Activated B cell treated with CpG ODN at 0.5 μM for 24 hours (primary cell): ENCODE measurements at regions not wholly inside any gene's neighbourhood (a gene's known extent, or its start where the extent isn't known, plus 50 kb on each side); places are given as distances from the start of the nearest gene placed in this dataset.
"Not testable (repeated sequence)": the region's sequence is repeated elsewhere in the genome, so short reads cannot be mapped to it uniquely, and the experiment has no call there.

Source experiments
- ATAC-seq: fragments of 200-7000 bp; cut with Tn5 transposase; one replicate; pipeline ENCODE4 v1.10.0; 2021; ENCODE audit warnings: low read depth, mild to moderate bottlenecking, moderate library complexity
- CTCF ChIA-PET: fragments of 350-600 bp; sonication (Branson Sonifier 250); formaldehyde crosslinking; loops from one replicate; lab custom pipeline; 2021; ENCODE audit warnings: antibody characterized with exemption; lab: Charles Lee
- POLR2A ChIA-PET: fragments of 350-600 bp; sonication (Branson Sonifier 250); formaldehyde crosslinking; loops from one replicate; lab custom pipeline; 2021; ENCODE audit warnings: antibody characterized with exemption; lab: Charles Lee
- DNase-seq: peaks from one replicate; pipeline ENCODE4 v3.0.0; 2022
- H3K27ac Mint-ChIP-seq: one replicate; pipeline ENCODE4 v1.8.0; 2020; ENCODE audit warnings: mixed read lengths
- H3K27me3 Mint-ChIP-seq: one replicate; pipeline ENCODE4 v1.8.0; 2021; ENCODE audit warnings: mixed read lengths
- H3K36me3 Mint-ChIP-seq: one replicate; pipeline ENCODE4 v1.8.0; 2021; ENCODE audit warnings: low read depth, mixed read lengths
- H3K4me1 Mint-ChIP-seq: one replicate; pipeline ENCODE4 v1.8.0; 2021; ENCODE audit warnings: mixed read lengths
- H3K4me3 Mint-ChIP-seq: one replicate; pipeline ENCODE4 v1.8.0; 2020; ENCODE audit warnings: mild to moderate bottlenecking, mixed read lengths
- H3K9me3 Mint-ChIP-seq: one replicate; pipeline ENCODE4 v1.8.0; 2020; ENCODE audit warnings: mixed read lengths
- CTCF ChIP-seq: fragments of 200-600 bp; IDR thresholded peaks from one replicate; pipeline ENCODE4 v1.8.0; 2022; ENCODE audit warnings: antibody characterized with exemption, mild to moderate bottlenecking
- intact Hi-C: fragments of 100-400 bp; cut with micrococcal nuclease; formaldehyde crosslinking; loops from one replicate; pipeline ENCODE4 v1.15.1; 2024

DNA sequence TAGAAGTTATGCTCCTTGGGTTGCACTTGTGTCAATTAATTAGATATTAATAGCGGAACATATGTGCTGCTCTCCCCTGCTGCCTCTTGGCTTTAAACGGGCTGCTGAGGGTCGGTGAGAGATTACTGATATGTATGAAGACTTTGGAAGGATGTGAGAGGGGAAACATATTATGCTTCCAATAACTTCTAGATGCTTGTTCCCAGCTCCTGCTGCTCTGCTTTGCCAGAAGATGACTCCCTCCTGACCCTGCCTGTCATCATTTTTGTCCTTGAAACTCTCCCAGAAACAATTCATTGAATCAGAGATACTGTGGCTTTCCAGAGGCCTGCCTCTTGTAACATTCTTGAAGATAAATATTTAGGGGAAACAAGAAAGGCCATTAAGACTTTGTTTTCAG is 300.1 kb upstream of the STXBP6 start:
- POLR2A ChIA-PET = no interaction called here

DNA sequence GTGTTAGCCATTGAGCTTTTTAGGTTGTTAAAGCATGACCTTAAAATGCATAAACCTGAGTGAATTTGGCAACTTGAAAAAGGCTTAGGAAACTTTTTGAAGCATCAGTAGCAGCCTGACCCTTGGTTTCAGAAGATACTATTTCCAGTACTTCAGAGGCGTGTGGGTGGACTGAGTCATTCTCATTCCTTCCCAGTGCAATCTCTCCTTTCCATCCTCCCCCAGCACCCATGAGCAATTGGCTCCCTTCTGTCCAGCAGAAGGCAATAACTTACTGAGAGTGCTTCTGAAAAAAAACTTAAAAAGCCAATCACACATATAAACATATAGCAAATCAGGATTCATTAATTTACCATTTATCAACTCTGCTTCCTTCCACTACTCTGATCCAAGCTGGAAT is 299.3 kb upstream of the STXBP6 start:
- ATAC-seq (no peak), DNase-seq (no peak)
- TF ChIP-seq CTCF = no peak
- Mint-ChIP-seq H3K27ac (no peak overlapping the region), H3K36me3 (no peaks in the 10 kb centered on the region), H3K27me3 (no peaks in the 10 kb centered on the region), H3K4me3 (no peak overlapping the region), H3K9me3 (peaks cover 5% of the 10 kb centered on the region), H3K4me1 (no peaks in the 10 kb centered on the region)
- ChIA-PET CTCF (no interaction called here), POLR2A (no interaction called here)
- intact Hi-C loops = no loop called here

More for the DNA sequence above, 300.1 kb upstream of the STXBP6 start:
- peaks cover 3% of the 10 kb centered on the region for H3K9me3 Mint-ChIP-seq
- no peaks in the 10 kb centered on the region for H3K27me3 Mint-ChIP-seq
- no peaks in the 10 kb centered on the region for H3K4me1 Mint-ChIP-seq
- no peak for TF ChIP-seq CTCF
- H3K4me3 Mint-ChIP-seq = no peak overlapping the region
- no peak overlapping the region for H3K27ac Mint-ChIP-seq
- intact Hi-C loops = no loop called here
- CTCF ChIA-PET = no interaction called here
- DNase-seq (no peak), ATAC-seq (no peak)
- no peaks in the 10 kb centered on the region for H3K36me3 Mint-ChIP-seq

GRCh38 chr14:25340882-25341281 is 290.9 kb upstream of the STXBP6 start:
- POLR2A ChIA-PET = no interaction called here
- intact Hi-C loops = no loop called here
- H3K27ac Mint-ChIP-seq = no peak overlapping the region
- no peaks in the 10 kb centered on the region for H3K27me3 Mint-ChIP-seq
- no peaks in the 10 kb centered on the region for H3K36me3 Mint-ChIP-seq
- H3K4me3 Mint-ChIP-seq = no peak overlapping the region
- DNase-seq (no peak), ATAC-seq (no peak)
- H3K4me1 Mint-ChIP-seq = no peaks in the 10 kb centered on the region
- no peak for TF ChIP-seq CTCF
- H3K9me3 Mint-ChIP-seq = peaks cover 25% of the 10 kb centered on the region
- CTCF ChIA-PET = no interaction called here

DNA sequence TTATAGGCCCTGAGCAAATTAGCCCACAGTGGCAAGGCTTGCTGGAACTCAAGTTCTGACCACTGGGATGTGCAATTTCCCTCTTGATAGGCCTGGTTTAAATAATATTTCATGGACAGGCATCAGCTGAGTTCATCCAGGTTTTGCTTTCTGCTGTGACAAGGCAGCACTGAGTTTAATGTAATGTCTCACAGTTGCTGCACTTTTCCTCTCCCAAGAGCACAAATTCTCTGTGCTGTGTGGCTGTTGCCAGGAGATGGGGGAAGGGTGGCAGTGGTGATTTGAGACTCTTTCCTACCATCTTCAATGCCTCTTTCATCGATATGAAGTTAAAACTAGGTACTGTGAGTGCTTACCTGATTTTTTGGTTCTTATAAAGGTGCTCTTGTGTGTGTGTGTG is 272.8 kb upstream of the STXBP6 start:
- DNase-seq (no peak), ATAC-seq (no peak)
- CTCF ChIA-PET = no interaction called here
- no peak overlapping the region for H3K4me3 Mint-ChIP-seq
- H3K9me3 Mint-ChIP-seq = peaks cover 4% of the 10 kb centered on the region
- H3K27me3 Mint-ChIP-seq = no peaks in the 10 kb centered on the region
- H3K4me1 Mint-ChIP-seq = no peaks in the 10 kb centered on the region
- intact Hi-C loops = no loop called here
- POLR2A ChIA-PET = no interaction called here
- no peak overlapping the region for H3K27ac Mint-ChIP-seq
- TF ChIP-seq CTCF = no peak
- H3K36me3 Mint-ChIP-seq = no peaks in the 10 kb centered on the region

- ATAC-seq, H3K36me3 Mint-ChIP-seq, DNase-seq, intact Hi-C loops, CTCF ChIA-PET, H3K27me3 Mint-ChIP-seq, H3K27ac Mint-ChIP-seq, POLR2A ChIA-PET, H3K4me3 Mint-ChIP-seq, H3K4me1 Mint-ChIP-seq: not testable (repeated sequence)
- H3K9me3 Mint-ChIP-seq = peaks cover 19% of the 10 kb centered on the region
These were observed 266.1 kb upstream of the STXBP6 start for GRCh38 chr14:25316007-25316406.

- Mint-ChIP-seq H3K27ac (no peak overlapping the region), H3K9me3 (peaks cover under 1% of the 10 kb centered on the region), H3K4me1 (no peaks in the 10 kb centered on the region), H3K4me3 (no peak overlapping the region), H3K36me3 (no peaks in the 10 kb centered on the region), H3K27me3 (no peaks in the 10 kb centered on the region)
- TF ChIP-seq CTCF = no peak
- ChIA-PET POLR2A (no interaction called here), CTCF (no interaction called here)
- DNase-seq (no peak), ATAC-seq (no peak)
- intact Hi-C loops = no loop called here
These were observed 258.3 kb upstream of the STXBP6 start for GRCh38 chr14:25308244-25308643.
